HG03108 (cell line): ENCODE measurements at regions not wholly inside any gene's neighbourhood (a gene's known extent, or its start where the extent isn't known, plus 50 kb on each side); places are given as distances from the start of the nearest gene placed in this dataset.

Experiments
- ATAC-seq: cut with Tn5 transposase; IDR thresholded peaks from one replicate; pipeline ENCODE4 v1.9.1; 2021; ENCODE audit warnings: moderate library complexity; ENCODE audit not compliant: unreplicated experiment

- no peak for ATAC-seq
Measured at GRCh38 chr1:214923278-214923915, 159.1 kb upstream of the KCNK2 start.

GRCh38 chr1:214927796-214928195, 154.7 kb upstream of the KCNK2 start:
- no peak for ATAC-seq

GRCh38 chr1:214928574-214928973, 154.0 kb upstream of the KCNK2 start:
- no peak for ATAC-seq

- ATAC-seq, result no peak
Measured at GRCh38 chr1:214933375-214933774, 149.2 kb upstream of the KCNK2 start.

- ATAC-seq, result no peak
Measured at GRCh38 chr1:214934045-214934444, 148.5 kb upstream of the KCNK2 start.

- no peak for ATAC-seq
Measured at GRCh38 chr1:214935258-214935657, 147.3 kb upstream of the KCNK2 start.

GRCh38 chr1:214939180-214939579, 143.4 kb upstream of the KCNK2 start:
- ATAC-seq, result no peak

GRCh38 chr1:214941061-214941460, 141.5 kb upstream of the KCNK2 start:
- no peak for ATAC-seq

- no peak for ATAC-seq
Measured at GRCh38 chr1:214943054-214943453, 139.5 kb upstream of the KCNK2 start.

- no peak for ATAC-seq
Measured at GRCh38 chr1:214946615-214947014, 135.9 kb upstream of the KCNK2 start.

GRCh38 chr1:214952648-214953047, 129.9 kb upstream of the KCNK2 start:
- ATAC-seq, result no peak

- ATAC-seq, result no peak
Measured at GRCh38 chr1:214953901-214954616, 128.5 kb upstream of the KCNK2 start.

GRCh38 chr1:214954617-214954949, 128.0 kb upstream of the KCNK2 start:
- ATAC-seq, result no peak

- ATAC-seq, result no peak
Measured at GRCh38 chr1:214957330-214958137, 125.0 kb upstream of the KCNK2 start.

GRCh38 chr1:214958486-214958885, 124.1 kb upstream of the KCNK2 start:
- no peak for ATAC-seq

GRCh38 chr1:214966346-214966745, 116.2 kb upstream of the KCNK2 start:
- no peak for ATAC-seq

- ATAC-seq, result no peak
Measured at GRCh38 chr1:214967865-214968575, 114.5 kb upstream of the KCNK2 start.

GRCh38 chr1:214970016-214970415, 112.5 kb upstream of the KCNK2 start:
- no peak for ATAC-seq

GRCh38 chr1:214971071-214971470, 111.5 kb upstream of the KCNK2 start:
- ATAC-seq, result no peak

- ATAC-seq, result no peak
Measured at GRCh38 chr1:214974002-214974401, 108.5 kb upstream of the KCNK2 start.

- ATAC-seq, result no peak
Measured at GRCh38 chr1:214976665-214977064, 105.9 kb upstream of the KCNK2 start.
